Keratinocyte (primary cell): ENCODE measurements at regions not wholly inside any gene's neighbourhood (a gene's known extent, or its start where the extent isn't known, plus 50 kb on each side); places are given as distances from the start of the nearest gene placed in this dataset.

Experiments used
- DNase-seq: peaks from one replicate; pipeline ENCODE4 v3.0.0-alpha.2; 2011; ENCODE audit warnings: low read depth, missing footprints, low spot score
- FAIRE-seq: peaks from 2 replicates; lab custom pipeline; 2011; peaks lifted over from hg19 to GRCh38; lab: Jason Lieb, UNC
- H2AFZ ChIP-seq: 2 replicates; pipeline ENCODE4 v1.6.0; 2012; ENCODE audit warnings: low read length, control low read depth, inconsistent platforms; ENCODE audit not compliant: control insufficient read depth
- H3K27ac ChIP-seq: 2 replicates; pipeline ENCODE4 v1.5.1; 2011; ENCODE audit warnings: low read length; ENCODE audit not compliant: control insufficient read depth, insufficient read depth
- H3K27me3 ChIP-seq: 3 replicates; pipeline ENCODE4 v1.6.0; 2011; ENCODE audit warnings: low read length; ENCODE audit not compliant: control insufficient read depth, insufficient read depth; ENCODE audit errors: extremely low read depth
- H3K36me3 ChIP-seq, 2 experiments: 2 replicates in 1 of 2; 3 replicates in 1 of 2; pipeline ENCODE4 v1.5.1; 2011; ENCODE audit warnings: low read length in 2 of 2, mild to moderate bottlenecking in 1 of 2; ENCODE audit not compliant: control insufficient read depth in 2 of 2, insufficient read depth in 2 of 2; ENCODE audit errors: extremely low read depth in 1 of 2
- H3K4me1 ChIP-seq: 3 replicates; pipeline ENCODE4 v1.5.1; 2011; ENCODE audit warnings: low read length; ENCODE audit not compliant: control insufficient read depth, insufficient read depth; ENCODE audit errors: extremely low read depth
- H3K4me2 ChIP-seq: 3 replicates; pipeline ENCODE4 v1.6.0; 2011; ENCODE audit warnings: low read depth, low read length; ENCODE audit not compliant: control insufficient read depth, insufficient read depth; ENCODE audit errors: extremely low read depth
- H3K4me3 ChIP-seq, 3 experiments: fragments of 200-600 bp in 1 of 3; sonication (generic) in 1 of 3; 2 replicates in 2 of 3; 3 replicates in 1 of 3; pipeline ENCODE4 v1.5.1; 2011 to 2016; ENCODE audit warnings: low read length in 3 of 3, mild to moderate bottlenecking in 3 of 3, control low read depth in 2 of 3, inconsistent platforms in 1 of 3, low read depth in 1 of 3, mixed read lengths in 1 of 3, mixed run types in 1 of 3, moderate library complexity in 1 of 3; ENCODE audit not compliant: control insufficient read depth in 2 of 3, insufficient read depth in 2 of 3; ENCODE audit errors: extremely low read depth in 1 of 3
- H3K79me2 ChIP-seq: 2 replicates; pipeline ENCODE4 v1.6.0; 2012; ENCODE audit warnings: low read length; ENCODE audit not compliant: control insufficient read depth, insufficient read depth
- H3K9ac ChIP-seq: 3 replicates; pipeline ENCODE4 v1.6.0; 2011; ENCODE audit warnings: low read length; ENCODE audit not compliant: control insufficient read depth, insufficient read depth; ENCODE audit errors: extremely low read depth
- H3K9me1 ChIP-seq: 3 replicates; pipeline ENCODE4 v1.6.0; 2011; ENCODE audit warnings: low read length; ENCODE audit not compliant: control insufficient read depth, insufficient read depth; ENCODE audit errors: extremely low read depth
- H3K9me3 ChIP-seq: 2 replicates; pipeline ENCODE4 v1.5.1; 2012; ENCODE audit warnings: low read depth, low read length; ENCODE audit not compliant: control insufficient read depth
- H4K20me1 ChIP-seq: 3 replicates; pipeline ENCODE4 v1.6.0; 2011; ENCODE audit warnings: low read length; ENCODE audit not compliant: control insufficient read depth, insufficient read depth; ENCODE audit errors: extremely low read depth
- CTCF ChIP-seq, 3 experiments: IDR thresholded peaks in 1 of 3; conservative IDR thresholded peaks in 1 of 3; optimal IDR thresholded peaks in 1 of 3; 2 replicates in 2 of 3; 3 replicates in 1 of 3; pipeline versions ENCODE3 to v1.5.1; 2011; ENCODE audit warnings: low read length in 3 of 3, mild to moderate bottlenecking in 3 of 3, moderate library complexity in 2 of 3, control low read depth in 1 of 3, inconsistent platforms in 1 of 3; ENCODE audit not compliant: insufficient read depth in 2 of 3; ENCODE audit errors: extremely low read depth in 1 of 3
- EZH2 ChIP-seq: IDR thresholded peaks from one replicate; pipeline ENCODE4 v1.6.1; 2012; ENCODE audit warnings: inconsistent platforms, mild to moderate bottlenecking, low read length, moderate library complexity
- dilution Hi-C: fragments of 300-500 bp; cut with MboI; formaldehyde crosslinking; loops from one replicate; pipeline ENCODE4 v1.7.0; 2020; ENCODE audit warnings: low sequenced_read_pairs; ENCODE audit not compliant: extremely low pct_ligation_motif_present

- H3K27me3 ChIP-seq = no peaks in the 10 kb centered on the region
- no peaks in the 10 kb centered on the region for H3K9me1 ChIP-seq
- no peaks in the 10 kb centered on the region for H3K9me3 ChIP-seq
- H3K79me2 ChIP-seq = no peaks in the 10 kb centered on the region
- FAIRE-seq (no peak), DNase-seq (no peak)
- no peak overlapping the region for H3K4me3 ChIP-seq
- H3K27ac ChIP-seq = no peak overlapping the region
- dilution Hi-C loops = no loop called here
- H3K4me2 ChIP-seq = no peak overlapping the region
- no peaks in the 10 kb centered on the region for H3K36me3 ChIP-seq
- H4K20me1 ChIP-seq = no peaks in the 10 kb centered on the region
- H3K9ac ChIP-seq = no peak overlapping the region
- H3K4me1 ChIP-seq = no peaks in the 10 kb centered on the region
- TF ChIP-seq CTCF (optimal IDR thresholded peaks at IDR 0.05 in 1 of 3, IDR thresholded peaks at IDR 0.05 in 1 of 3, conservative IDR thresholded peaks at IDR 0.05 in 1 of 3; ENCODE audit: extremely low read depth in 1 of 3, insufficient read depth in 2 of 3, low read length in 3 of 3) (no peak), EZH2 (no peak)
- no peak overlapping the region for H2AFZ ChIP-seq
These were observed 1078.1 kb upstream of the IGFBP7 start for GRCh38 chr4:58188316-58188715.

- Histone ChIP-seq H3K4me2 (no peak overlapping the region), H3K27me3 (no peaks in the 10 kb centered on the region), H3K9me1 (no peaks in the 10 kb centered on the region), H3K79me2 (no peaks in the 10 kb centered on the region), H3K4me1 (no peaks in the 10 kb centered on the region), H3K4me3 (no peak overlapping the region), H2AFZ (no peak overlapping the region), H3K9ac (no peak overlapping the region), H3K9me3 (no peaks in the 10 kb centered on the region), H3K36me3 (no peaks in the 10 kb centered on the region), H3K27ac (no peak overlapping the region), H4K20me1 (no peaks in the 10 kb centered on the region)
- no peak for DNase-seq
- dilution Hi-C loops = no loop called here
- FAIRE-seq = no peak
- TF ChIP-seq CTCF (optimal IDR thresholded peaks at IDR 0.05 in 1 of 3, IDR thresholded peaks at IDR 0.05 in 1 of 3, conservative IDR thresholded peaks at IDR 0.05 in 1 of 3; ENCODE audit: extremely low read depth in 1 of 3, insufficient read depth in 2 of 3, low read length in 3 of 3) = no peak
- no peak for TF ChIP-seq EZH2
These were observed 1064.8 kb upstream of the IGFBP7 start for GRCh38 chr4:58175024-58175423.
